Esophagus mucosa (tissue), 1 donor: ENCODE measurements at regions not wholly inside any gene's neighbourhood (a gene's known extent, or its start where the extent isn't known, plus 50 kb on each side); places are given as distances from the start of the nearest gene placed in this dataset.

ENCODE experiments used
- ATAC-seq: fragments of 200-7000 bp; cut with Tn5 transposase; one replicate; pipeline ENCODE4 v1.9.1; 2020
- donor health status: DM: yes; HTN: yes; CAD: no.

- no peak for ATAC-seq
Measured at GRCh38 chr4:81922313-81922712, 450.6 kb upstream of the RASGEF1B start.

GRCh38 chr4:81921751-81922159, 450.0 kb upstream of the RASGEF1B start:
- no peak for ATAC-seq

GRCh38 chr4:81919810-81920209, 448.1 kb upstream of the RASGEF1B start:
- no peak for ATAC-seq

- peak; percentile 67 for ATAC-seq
Measured at GRCh38 chr4:81919223-81919622, 447.5 kb upstream of the RASGEF1B start.

GRCh38 chr4:81915430-81915829, 443.7 kb upstream of the RASGEF1B start:
- ATAC-seq: no peak

- ATAC-seq: no peak
Measured at GRCh38 chr4:81914623-81915022, 442.9 kb upstream of the RASGEF1B start.

- ATAC-seq: no peak
Measured at GRCh38 chr4:81913427-81913879, 441.7 kb upstream of the RASGEF1B start.

- ATAC-seq: no peak
Measured at GRCh38 chr4:81912376-81913030, 440.8 kb upstream of the RASGEF1B start.

- no peak for ATAC-seq
Measured at GRCh38 chr4:81906905-81907304, 435.2 kb upstream of the RASGEF1B start.

- ATAC-seq: no peak
Measured at GRCh38 chr4:81905971-81906370, 434.3 kb upstream of the RASGEF1B start.

- no peak for ATAC-seq
Measured at GRCh38 chr4:81904121-81904520, 432.4 kb upstream of the RASGEF1B start.

- no peak for ATAC-seq
Measured at GRCh38 chr4:81903212-81903611, 431.5 kb upstream of the RASGEF1B start.

GRCh38 chr4:81898862-81899504, 427.3 kb upstream of the RASGEF1B start:
- no peak for ATAC-seq

GRCh38 chr4:81896936-81897335, 425.2 kb upstream of the RASGEF1B start:
- peak; percentile 96 for ATAC-seq

- peak; percentile 97 for ATAC-seq
Measured at GRCh38 chr4:81891005-81891996, 419.6 kb upstream of the RASGEF1B start.

GRCh38 chr4:81884986-81885385, 413.3 kb upstream of the RASGEF1B start:
- no peak for ATAC-seq

GRCh38 chr4:81883530-81884450, 412.1 kb upstream of the RASGEF1B start:
- no peak for ATAC-seq

- no peak for ATAC-seq
Measured at GRCh38 chr4:81883004-81883403, 411.3 kb upstream of the RASGEF1B start.

- peak; percentile 74 for ATAC-seq
Measured at GRCh38 chr4:81881855-81882621, 410.3 kb upstream of the RASGEF1B start.

- ATAC-seq: no peak
Measured at GRCh38 chr4:81876106-81876505, 404.4 kb upstream of the RASGEF1B start.
